ENCODE measurements at regions not wholly inside any gene's neighbourhood (a gene's known extent, or its start where the extent isn't known, plus 50 kb on each side); places are given as distances from the start of the nearest gene placed in this dataset.
"Not testable (repeated sequence)": the region's sequence is repeated elsewhere in the genome, so short reads cannot be mapped to it uniquely, and the experiment has no call there.

DNA sequence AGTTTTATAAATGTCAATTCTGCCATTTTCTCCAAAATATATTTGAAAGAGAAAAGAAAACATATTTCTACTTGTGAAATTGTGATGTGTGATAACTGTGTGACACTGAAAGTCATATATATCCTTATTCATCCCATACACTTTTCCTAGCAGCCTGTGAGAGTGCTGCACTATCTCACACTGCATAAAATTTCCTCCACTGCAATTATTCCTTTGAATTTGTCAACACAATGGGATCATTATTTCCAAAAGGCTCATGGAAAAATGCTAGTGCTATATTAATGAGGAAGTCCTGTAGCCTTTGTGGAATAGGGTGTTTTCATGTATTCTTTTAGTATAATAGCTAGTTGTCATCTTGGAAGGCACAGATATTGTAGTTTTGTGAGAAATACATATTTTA, 504.1 kb downstream of the RPL10L start:
- no peak for DNase-seq (ENCODE audit: low spot score)

DNA sequence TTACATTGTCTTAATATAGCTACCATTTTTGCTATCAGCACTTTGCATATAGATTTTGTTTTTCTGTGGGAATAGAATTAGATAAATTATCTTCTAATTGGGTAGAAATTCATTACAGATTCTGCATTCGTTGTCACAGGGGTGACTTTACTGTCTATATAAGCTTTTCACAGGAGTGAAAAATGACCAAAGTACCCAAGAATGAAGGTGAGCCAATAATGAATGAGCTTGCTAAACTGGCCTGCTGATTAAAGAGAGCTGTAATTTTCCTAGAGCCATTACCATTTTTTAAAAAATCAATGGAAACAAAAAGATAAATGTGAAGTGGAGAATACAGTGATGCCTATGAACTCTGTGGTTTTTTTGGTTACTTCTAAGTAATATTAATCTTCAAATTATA, 504.6 kb downstream of the RPL10L start:
- DNase-seq (ENCODE audit: low spot score) = no peak

DNA sequence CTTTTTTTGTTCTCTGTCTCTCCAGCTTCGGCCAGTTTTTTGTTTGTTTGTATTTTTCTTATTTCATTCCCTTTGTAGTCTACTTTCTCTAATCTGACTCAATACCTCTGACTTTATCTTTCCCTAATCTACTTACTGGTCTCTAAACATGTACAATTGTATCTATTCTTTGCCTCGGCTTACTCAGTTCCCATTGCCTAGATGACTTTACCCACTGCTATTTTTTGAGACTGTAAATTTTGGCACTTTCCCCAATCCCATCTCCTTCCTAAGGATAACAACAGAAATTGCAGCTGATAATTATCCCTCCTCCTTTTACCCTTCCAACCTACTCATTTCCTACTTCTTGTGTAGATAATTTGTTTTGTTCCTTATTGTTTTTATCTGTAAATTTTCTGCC, 511.1 kb downstream of the RPL10L start:
- no peak for DNase-seq (ENCODE audit: low spot score)

DNA sequence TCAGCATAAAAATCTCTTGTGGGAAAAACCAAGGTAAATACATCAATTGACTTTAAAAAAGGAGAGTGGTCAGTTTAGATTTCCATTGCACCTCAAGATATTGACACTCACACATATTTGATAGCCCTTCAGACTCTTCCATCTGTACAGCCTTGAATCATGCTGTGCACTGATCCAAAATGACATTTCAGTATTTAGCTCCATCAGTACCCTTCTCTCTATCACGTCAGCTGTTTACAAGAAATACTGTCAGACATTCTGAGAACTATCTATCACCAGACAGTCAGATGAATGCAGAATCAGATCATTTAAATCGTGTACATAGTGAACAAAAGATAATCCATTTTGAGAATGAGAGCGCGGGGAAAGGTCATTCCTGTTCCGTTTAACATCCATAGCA, 511.9 kb downstream of the RPL10L start:
- DNase-seq (ENCODE audit: low spot score) = no peak

GRCh38 chr14:46137786-46138185, 513.8 kb downstream of the RPL10L start:
- no peak for DNase-seq (ENCODE audit: low spot score)

- no peak for DNase-seq (ENCODE audit: low spot score)
These were observed 515.1 kb downstream of the RPL10L start for GRCh38 chr14:46136456-46136855.

DNA sequence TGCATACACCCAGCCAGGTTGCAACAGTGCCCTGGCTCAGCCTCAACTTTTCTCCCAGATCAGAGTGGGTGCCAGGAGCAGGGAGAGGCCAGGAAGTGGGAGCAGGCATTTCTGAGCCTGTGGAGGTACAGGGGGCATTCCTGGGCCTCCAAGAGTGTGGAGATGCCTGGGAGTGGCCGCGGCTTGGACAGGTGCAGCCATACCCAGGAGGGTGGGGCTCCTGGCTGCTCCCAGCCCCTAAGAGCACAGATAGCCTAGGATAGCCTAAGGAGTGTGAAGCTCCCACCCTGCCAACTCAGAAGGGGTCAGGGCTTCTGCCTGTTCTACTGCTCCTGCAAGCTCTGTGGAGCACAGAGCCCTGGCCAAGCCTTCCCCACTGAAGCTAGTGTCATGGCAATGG, 543.4 kb downstream of the RPL10L start:
- no peak for DNase-seq (ENCODE audit: low spot score)

DNA sequence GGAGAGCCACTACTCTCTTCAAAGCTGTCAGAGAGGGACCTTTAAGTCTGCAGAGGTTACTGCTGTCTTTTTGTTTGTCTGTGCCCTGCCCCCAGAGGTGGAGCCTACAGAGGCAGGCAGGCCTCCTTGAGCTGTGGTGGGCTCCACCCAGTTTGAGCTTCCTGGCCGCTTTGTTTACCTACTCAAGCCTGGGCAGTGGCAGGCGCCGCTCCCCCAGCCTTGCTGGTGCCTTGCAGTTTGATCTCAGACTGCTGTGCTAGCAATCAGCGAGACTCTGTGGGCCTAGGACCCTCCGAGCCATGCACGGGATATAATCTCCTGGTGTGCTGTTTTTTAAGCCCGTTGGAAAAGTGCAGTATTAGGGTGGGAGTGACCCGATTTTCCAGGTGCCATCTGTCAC, 550.7 kb downstream of the RPL10L start:
- not testable (repeated sequence) for DNase-seq (ENCODE audit: low spot score)

GRCh38 chr14:46091819-46092218, 559.8 kb downstream of the RPL10L start:
- no peak for DNase-seq (ENCODE audit: low spot score)

GRCh38 chr14:46087604-46088003, 564.0 kb downstream of the RPL10L start:
- no peak for DNase-seq (ENCODE audit: low spot score)

DNA sequence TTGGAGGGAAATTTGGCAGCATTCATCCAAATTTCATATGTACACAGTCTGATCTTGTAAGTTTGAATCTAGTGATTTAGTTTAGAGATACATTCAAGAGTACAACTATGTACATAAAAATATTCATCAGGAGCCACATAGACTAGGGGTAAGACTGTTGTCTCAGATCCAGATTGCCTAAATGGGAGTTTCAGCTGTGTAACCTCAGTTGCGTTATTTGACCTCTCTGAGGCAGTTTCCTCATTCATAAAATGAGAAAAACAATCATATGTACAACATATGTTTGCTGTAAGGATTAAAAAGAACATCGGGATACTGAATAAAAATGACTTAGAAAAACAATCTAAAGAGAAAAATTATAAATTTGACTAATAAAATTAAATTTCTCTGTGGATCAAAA, 577.5 kb downstream of the RPL10L start:
- DNase-seq (ENCODE audit: low spot score) = no peak

DNA sequence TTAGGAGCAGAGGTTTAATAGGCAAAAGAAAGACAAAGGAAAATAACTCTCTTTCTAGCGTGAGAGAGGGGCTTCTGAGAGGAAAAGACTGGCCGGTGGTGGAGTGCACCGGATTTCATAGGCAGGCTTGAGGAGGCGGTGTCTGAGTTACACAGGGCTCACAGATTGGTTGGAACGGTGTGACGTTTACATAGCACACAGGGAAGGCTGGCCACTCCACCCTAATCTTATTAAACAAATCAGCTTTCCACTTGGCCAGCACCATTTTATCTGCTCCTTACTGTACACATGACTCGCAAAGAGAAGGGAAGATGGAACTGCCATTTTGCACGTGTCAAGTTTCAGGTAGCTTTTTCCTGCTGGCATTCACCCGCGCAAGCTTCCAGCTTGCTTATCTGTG, 587.7 kb downstream of the RPL10L start:
- no peak for DNase-seq (ENCODE audit: low spot score)

DNA sequence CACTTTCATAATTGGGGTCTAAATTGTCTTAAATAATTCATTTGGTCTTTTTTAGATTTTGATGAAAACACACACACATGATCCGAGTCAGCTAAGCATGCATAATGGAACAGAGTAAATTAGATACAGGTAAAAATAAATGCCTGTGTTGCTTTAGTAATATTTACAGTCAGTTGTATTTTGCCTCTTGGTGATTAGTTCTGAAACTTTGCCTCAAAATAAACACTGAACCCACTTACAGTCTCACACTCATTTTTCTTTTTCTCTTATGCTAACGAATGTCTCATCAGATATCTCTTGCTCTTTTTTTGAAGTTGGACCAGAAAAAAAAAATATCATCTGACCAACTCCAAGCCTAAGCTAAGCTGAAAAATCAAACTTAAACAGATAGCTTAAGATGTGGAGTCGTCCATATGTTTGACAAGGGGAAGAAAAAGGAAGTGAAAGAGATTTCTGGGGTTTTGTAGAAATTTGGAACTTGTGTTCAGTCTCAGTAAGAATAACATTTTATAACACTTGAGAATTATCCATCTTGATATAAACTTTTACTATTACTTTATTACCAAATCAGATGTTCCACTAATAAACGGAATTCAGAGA, 592.5 kb downstream of the RPL10L start:
- DNase-seq (ENCODE audit: low spot score) = no peak

DNA sequence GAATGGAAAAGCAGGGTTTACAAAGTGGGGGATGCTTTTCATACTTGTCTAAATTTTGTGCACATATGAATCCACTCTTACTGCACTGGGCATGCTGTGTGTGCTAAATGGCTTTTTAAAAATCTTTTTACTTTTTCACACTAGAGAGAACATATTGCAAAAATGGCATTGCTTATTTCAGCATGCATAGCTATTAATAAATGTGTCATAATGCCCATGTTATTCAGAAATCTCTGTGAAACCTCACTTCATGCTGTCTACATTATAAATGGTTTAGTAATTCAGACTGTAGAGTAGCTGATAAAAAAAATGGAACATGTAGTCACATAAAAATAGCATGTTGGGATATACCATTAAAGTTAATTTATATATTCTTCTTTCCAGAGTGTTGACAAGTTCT, 593.8 kb downstream of the RPL10L start:
- DNase-seq (ENCODE audit: low spot score) = no peak

DNA sequence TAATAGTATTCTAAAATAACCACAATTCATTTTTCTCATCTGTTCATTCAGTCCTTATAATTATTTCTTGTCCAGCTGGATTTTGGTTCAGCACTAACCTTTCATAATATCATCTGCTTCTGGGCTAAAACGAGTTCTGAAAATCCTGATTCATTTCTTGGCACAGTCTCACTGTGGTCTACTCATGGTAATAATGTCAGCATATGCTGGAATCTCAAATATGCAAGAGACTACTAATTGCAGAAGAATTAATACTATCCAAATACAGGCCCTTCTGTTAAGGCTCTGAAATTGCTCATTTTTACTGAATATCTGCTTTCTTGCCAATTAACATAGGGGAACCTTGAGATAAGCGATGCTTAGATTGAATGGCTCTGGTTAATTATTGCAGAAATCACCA, 597.1 kb downstream of the RPL10L start:
- DNase-seq (ENCODE audit: low spot score) = no peak

- DNase-seq (ENCODE audit: low spot score) = no peak
These were observed 598.4 kb downstream of the RPL10L start for GRCh38 chr14:46053221-46053620.

GRCh38 chr14:46051796-46052195, 599.8 kb downstream of the RPL10L start:
- no peak for DNase-seq (ENCODE audit: low spot score)

- no peak for DNase-seq (ENCODE audit: low spot score)
These were observed 603.5 kb downstream of the RPL10L start for GRCh38 chr14:46048127-46048526.

DNA sequence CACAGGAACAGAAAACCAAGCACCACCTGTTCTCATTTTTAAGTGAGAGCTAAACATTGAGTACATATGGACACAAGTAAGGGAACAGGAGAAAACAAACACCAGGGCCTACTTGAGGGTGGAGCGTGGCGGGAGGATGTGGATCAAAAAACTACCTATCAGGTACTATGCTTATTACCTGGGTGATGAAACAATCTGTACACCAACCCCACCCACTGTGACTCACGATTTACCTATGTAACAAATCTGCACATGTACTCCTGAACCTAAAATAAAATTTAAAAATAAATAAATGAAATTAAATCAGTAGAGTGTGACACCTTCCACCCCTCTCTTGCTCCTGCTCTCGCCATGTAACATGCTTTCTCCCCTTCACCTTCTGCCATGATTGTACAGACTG, 615.5 kb downstream of the RPL10L start:
- no peak for DNase-seq (ENCODE audit: low spot score)

DNA sequence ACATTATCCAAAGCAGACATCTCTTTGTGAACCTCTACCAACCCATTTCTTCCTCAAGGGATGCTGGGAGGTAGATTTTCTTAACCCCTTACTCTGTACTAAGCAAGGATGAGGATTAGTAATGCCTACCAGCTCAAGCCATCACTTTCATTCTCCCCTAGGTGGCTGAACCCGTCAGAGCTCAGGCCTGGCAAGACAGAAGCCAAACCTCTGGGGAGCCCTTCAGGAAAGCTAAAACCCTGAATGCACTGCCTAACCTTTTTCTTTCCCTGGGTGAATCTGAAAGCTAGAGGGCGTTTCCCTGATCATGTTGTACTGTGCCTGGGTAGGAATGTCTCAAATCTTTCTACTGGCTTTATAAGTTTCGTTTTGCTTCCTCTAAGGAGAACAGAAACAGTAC, 617.3 kb downstream of the RPL10L start:
- no peak for DNase-seq (ENCODE audit: low spot score)

GRCh38 chr14:46018846-46019420, 632.6 kb downstream of the RPL10L start:
- DNase-seq (ENCODE audit: low spot score) = no peak

GRCh38 chr14:46008348-46008747, 643.2 kb downstream of the RPL10L start:
- DNase-seq (ENCODE audit: low spot score) = no peak

GRCh38 chr14:45998554-45998953, 653.0 kb downstream of the RPL10L start:
- no peak for DNase-seq (ENCODE audit: low spot score)

DNA sequence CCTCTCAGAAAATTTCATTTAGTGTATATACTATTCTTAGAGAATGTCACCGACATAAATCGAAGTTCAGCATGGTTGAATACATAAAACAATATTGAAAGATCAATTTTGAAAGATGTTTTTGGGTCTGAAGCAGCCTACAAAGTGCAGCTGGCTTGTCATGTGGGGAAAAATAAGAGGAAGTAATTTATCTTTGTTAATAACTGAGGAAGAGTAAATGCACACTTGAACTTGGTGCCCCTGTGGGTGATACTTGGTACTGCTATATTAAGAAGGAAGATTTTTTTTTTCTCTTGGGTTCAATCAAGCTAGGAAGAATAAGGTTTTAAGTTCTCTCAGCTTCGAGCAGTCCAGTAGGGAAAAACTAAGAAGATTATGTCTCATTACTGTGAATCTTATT, 661.3 kb downstream of the RPL10L start:
- DNase-seq (ENCODE audit: low spot score) = no peak
